ENCODE measurements at regions not wholly inside any gene's neighbourhood (a gene's known extent, or its start where the extent isn't known, plus 50 kb on each side); places are given as distances from the start of the nearest gene placed in this dataset.

DNA sequence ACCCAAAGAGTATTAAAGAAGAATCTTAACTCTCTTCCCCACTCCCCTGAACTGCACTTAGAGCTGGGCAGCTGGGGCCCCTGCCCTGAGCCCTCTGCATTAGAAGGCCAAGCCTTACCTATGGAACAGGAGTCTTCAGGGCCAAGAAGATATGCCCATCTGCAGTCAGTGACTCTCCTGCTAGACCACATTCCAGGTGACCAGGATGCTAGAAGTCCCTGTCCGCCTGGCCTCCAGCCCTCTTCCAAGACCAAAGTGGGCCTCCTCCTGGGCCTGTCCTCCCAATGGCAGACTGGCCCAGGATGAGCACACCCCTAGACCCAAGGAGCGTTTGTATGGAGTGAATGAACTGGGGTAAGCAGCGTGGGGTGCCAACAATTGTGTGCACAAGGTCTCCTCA, 259.1 kb downstream of the LY86 start:
- H3K27ac ChIP-seq (ENCODE audit: insufficient read depth, low read length, poor library complexity, severe bottlenecking), result no peak overlapping the region
- no peaks in the 10 kb centered on the region for H3K36me3 ChIP-seq (ENCODE audit: control insufficient read depth, insufficient read depth, low read length)
- H3K4me1 ChIP-seq (ENCODE audit: control insufficient read depth, insufficient read depth, low read length, poor library complexity, severe bottlenecking), result no peaks in the 10 kb centered on the region
- no peaks in the 10 kb centered on the region for H3K27me3 ChIP-seq (replicated peaks; ENCODE audit: control insufficient read depth, insufficient read depth, low read length, poor library complexity, severe bottlenecking)
- H3K4me3 ChIP-seq (ENCODE audit: insufficient read depth, low read depth, low read length, poor library complexity, severe bottlenecking), result no peak overlapping the region
- no peaks in the 10 kb centered on the region for H3K9me3 ChIP-seq (ENCODE audit: control insufficient read depth, low read length)
- DNase-seq, result no peak

DNA sequence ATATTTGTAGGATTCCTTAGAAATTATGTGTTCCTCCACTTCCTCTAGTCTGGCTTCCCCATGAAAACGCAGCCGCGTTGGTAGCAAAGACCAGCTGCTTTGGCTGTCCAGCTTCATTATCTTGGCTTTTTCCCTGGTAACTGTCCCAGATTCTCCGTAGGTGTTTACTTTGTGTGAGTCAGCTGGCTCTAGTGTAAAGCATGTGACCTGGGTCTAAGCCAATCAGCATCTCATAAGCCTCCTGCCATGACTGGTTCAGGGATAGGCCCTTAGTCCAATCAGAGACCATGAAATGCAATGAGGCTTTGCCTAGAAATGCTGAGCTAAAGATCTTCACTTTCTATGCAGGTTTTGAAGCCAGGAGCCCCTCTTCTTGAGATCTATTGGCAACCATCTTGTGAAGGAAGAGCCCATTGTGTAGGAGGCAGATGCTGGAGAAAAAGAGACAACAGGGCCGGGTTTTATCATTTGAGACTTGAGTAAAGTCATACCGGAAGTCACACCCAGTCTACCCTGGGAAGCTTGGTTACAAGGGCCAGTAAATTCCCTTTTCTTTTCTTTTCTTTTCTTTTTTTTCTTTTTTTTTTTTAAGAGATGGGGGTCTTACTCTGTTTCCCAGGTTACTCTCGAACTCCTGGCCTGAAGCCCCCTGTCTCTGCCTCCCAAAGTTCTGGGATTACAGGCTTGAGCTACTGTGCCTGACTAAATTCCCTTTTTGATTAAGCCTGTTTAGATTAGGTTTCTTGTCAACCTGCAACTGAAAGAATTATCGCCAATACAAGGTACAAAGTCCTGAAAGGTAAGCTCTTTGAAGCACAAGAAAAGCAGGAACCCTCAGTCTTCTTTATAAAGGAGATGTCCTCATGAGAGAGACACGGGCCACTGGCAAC, 256.5 kb upstream of the RREB1 start:
- DNase-seq, result no peak
- Histone ChIP-seq H3K4me3 (ENCODE audit: insufficient read depth, low read depth, low read length, poor library complexity, severe bottlenecking) (no peak overlapping the region), H3K4me1 (ENCODE audit: control insufficient read depth, insufficient read depth, low read length, poor library complexity, severe bottlenecking) (no peaks in the 10 kb centered on the region), H3K27ac (ENCODE audit: insufficient read depth, low read length, poor library complexity, severe bottlenecking) (no peak overlapping the region), H3K36me3 (ENCODE audit: control insufficient read depth, insufficient read depth, low read length) (no peaks in the 10 kb centered on the region), H3K9me3 (ENCODE audit: control insufficient read depth, low read length) (no peaks in the 10 kb centered on the region), H3K27me3 (replicated peaks; ENCODE audit: control insufficient read depth, insufficient read depth, low read length, poor library complexity, severe bottlenecking) (no peaks in the 10 kb centered on the region)

DNA sequence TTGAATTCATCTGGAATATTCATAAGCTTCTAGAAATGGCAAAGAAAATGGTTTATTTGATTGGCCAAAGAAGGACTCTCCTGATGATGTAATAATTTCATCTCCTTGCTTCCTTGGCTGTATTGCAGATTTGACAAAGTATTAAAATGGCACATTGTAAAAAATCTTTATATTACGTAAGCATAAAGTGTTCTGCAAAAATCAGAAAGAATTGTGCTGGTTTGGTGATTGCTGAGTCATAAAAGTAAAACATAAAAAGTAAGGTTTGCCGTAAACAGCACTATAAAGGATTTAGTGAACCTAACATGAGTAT, 255.9 kb upstream of the RREB1 start:
- H3K27ac ChIP-seq (ENCODE audit: insufficient read depth, low read length, poor library complexity, severe bottlenecking), result no peak overlapping the region
- no peak for DNase-seq
- H3K4me1 ChIP-seq (ENCODE audit: control insufficient read depth, insufficient read depth, low read length, poor library complexity, severe bottlenecking), result peaks cover 4% of the 10 kb centered on the region
- H3K27me3 ChIP-seq (replicated peaks; ENCODE audit: control insufficient read depth, insufficient read depth, low read length, poor library complexity, severe bottlenecking), result no peaks in the 10 kb centered on the region
- no peaks in the 10 kb centered on the region for H3K36me3 ChIP-seq (ENCODE audit: control insufficient read depth, insufficient read depth, low read length)
- no peaks in the 10 kb centered on the region for H3K9me3 ChIP-seq (ENCODE audit: control insufficient read depth, low read length)
- H3K4me3 ChIP-seq (ENCODE audit: insufficient read depth, low read depth, low read length, poor library complexity, severe bottlenecking), result no peak overlapping the region

DNA sequence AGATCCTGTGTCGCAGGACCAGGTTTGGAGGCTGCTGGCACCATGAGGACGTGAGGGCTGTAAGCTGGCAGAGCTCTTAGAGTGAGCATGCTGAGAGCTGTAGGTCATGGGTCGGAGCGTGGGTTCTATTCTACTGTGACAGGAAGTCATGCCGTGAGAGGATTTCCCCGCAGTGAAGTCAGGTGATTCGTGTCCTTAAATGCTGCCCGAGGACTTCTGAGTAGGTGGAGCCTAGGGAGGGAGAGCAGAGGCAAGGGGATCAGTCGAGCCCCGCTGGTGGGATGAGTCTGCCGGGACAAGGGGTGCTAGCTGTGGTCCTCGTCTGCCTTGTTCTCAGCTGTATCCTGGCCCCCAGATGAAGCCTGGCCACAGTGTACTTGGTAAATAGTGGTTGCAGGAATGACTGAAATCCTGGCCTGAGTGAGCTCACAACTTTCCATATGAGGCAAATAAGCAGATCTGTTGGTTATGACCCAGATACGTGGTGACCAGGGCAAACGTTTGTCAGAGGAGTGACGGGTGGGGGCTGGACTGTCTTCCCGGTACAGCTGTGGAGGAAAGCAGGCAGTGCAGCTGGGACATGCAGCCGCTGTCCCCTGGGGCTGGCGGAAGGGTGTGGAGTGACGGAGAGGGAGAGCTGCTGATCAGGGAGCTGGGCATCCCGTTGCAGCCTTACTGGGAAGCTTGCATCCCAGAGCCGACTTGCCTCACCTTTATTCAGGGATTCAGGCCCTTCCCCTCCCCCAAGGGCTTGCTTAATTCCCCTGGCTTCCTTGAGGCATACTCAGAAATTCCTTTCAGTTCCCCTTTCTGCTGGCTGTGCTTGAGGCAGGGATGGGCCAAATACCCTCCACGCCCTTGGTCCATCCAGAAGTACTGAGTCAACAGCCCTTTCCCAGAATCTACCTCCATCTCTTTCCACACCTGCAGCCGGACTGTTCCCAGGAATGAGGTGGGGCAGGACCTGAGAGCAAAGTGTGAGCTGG, 250.9 kb upstream of the RREB1 start:
- Histone ChIP-seq H3K36me3 (ENCODE audit: control insufficient read depth, insufficient read depth, low read length) (no peaks in the 10 kb centered on the region), H3K27me3 (replicated peaks; ENCODE audit: control insufficient read depth, insufficient read depth, low read length, poor library complexity, severe bottlenecking) (no peaks in the 10 kb centered on the region), H3K4me1 (ENCODE audit: control insufficient read depth, insufficient read depth, low read length, poor library complexity, severe bottlenecking) (peaks cover 4% of the 10 kb centered on the region), H3K9me3 (ENCODE audit: control insufficient read depth, low read length) (no peaks in the 10 kb centered on the region), H3K27ac (ENCODE audit: insufficient read depth, low read length, poor library complexity, severe bottlenecking) (no peak overlapping the region), H3K4me3 (ENCODE audit: insufficient read depth, low read depth, low read length, poor library complexity, severe bottlenecking) (no peak overlapping the region)
- DNase-seq, result no peak

DNA sequence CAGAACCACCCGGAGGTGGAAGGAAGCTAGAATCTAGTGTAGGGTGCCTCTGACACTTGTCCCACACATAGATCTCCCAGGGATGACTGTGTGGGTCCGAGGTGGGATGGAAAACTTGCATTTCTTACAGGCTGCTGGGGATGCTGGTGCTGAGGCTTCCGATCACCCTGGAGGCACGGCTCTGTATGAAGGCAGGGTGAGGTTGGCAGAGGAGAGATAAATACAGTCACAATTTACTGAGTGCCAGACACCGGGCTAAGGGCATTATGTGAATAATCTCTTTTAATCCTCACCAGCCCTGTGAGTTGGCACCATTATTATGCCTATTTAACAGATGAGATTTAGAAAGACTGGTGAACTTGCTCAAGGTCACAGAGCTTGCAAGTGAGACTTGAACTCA, 250.2 kb upstream of the RREB1 start:
- no peaks in the 10 kb centered on the region for H3K36me3 ChIP-seq (ENCODE audit: control insufficient read depth, insufficient read depth, low read length)
- H3K4me3 ChIP-seq (ENCODE audit: insufficient read depth, low read depth, low read length, poor library complexity, severe bottlenecking), result no peak overlapping the region
- no peaks in the 10 kb centered on the region for H3K9me3 ChIP-seq (ENCODE audit: control insufficient read depth, low read length)
- H3K27me3 ChIP-seq (replicated peaks; ENCODE audit: control insufficient read depth, insufficient read depth, low read length, poor library complexity, severe bottlenecking), result no peaks in the 10 kb centered on the region
- peaks cover 4% of the 10 kb centered on the region for H3K4me1 ChIP-seq (ENCODE audit: control insufficient read depth, insufficient read depth, low read length, poor library complexity, severe bottlenecking)
- H3K27ac ChIP-seq (ENCODE audit: insufficient read depth, low read length, poor library complexity, severe bottlenecking), result no peak overlapping the region
- no peak for DNase-seq

DNA sequence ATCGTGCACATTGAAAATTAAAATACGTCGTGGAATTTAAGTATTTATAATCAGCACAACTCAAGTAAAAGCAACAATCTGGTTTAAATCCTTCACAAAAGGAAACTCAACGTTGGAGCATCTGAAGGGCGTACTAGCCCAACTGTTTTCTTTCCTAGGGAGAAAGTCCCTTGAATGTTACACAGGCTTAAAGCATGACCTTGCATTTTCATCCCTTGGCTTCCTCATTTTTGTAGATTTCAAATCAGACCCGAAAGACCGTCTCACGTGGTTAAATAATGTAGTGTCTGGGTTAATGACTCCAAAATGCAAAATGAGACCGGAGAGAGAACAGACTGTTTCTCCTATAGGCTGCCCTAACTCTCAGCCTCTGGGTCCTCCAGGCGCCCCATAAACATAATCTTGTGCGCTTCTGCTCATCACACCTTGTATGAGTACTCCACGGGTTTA, 249.2 kb upstream of the RREB1 start:
- Histone ChIP-seq H3K4me1 (ENCODE audit: control insufficient read depth, insufficient read depth, low read length, poor library complexity, severe bottlenecking) (peaks cover 4% of the 10 kb centered on the region), H3K9me3 (ENCODE audit: control insufficient read depth, low read length) (no peaks in the 10 kb centered on the region), H3K27me3 (replicated peaks; ENCODE audit: control insufficient read depth, insufficient read depth, low read length, poor library complexity, severe bottlenecking) (no peaks in the 10 kb centered on the region), H3K36me3 (ENCODE audit: control insufficient read depth, insufficient read depth, low read length) (no peaks in the 10 kb centered on the region), H3K27ac (ENCODE audit: insufficient read depth, low read length, poor library complexity, severe bottlenecking) (no peak overlapping the region), H3K4me3 (ENCODE audit: insufficient read depth, low read depth, low read length, poor library complexity, severe bottlenecking) (no peak overlapping the region)
- DNase-seq, result no peak

DNA sequence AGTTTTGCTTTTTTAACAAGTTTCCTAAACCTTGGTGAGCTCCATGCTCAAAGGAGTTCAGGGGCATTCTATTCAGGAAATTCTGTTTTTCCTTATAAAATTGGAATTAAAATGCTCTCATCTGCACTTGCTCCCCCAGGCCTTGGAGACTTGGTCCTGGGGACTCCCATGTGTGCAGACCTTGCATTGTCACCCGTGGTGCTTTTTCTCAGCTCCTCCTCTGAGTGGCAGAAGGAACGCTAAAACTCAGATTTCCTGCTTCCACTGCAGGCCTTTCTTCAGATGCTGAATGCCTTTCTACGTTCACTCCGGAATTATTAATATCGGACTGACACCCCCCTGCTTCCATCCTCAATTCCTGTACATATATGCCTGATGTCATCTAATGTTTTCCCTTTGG, 248.7 kb upstream of the RREB1 start:
- no peak overlapping the region for H3K4me3 ChIP-seq (ENCODE audit: insufficient read depth, low read depth, low read length, poor library complexity, severe bottlenecking)
- DNase-seq, result no peak
- H3K27me3 ChIP-seq (replicated peaks; ENCODE audit: control insufficient read depth, insufficient read depth, low read length, poor library complexity, severe bottlenecking), result no peaks in the 10 kb centered on the region
- H3K4me1 ChIP-seq (ENCODE audit: control insufficient read depth, insufficient read depth, low read length, poor library complexity, severe bottlenecking), result peaks cover 4% of the 10 kb centered on the region
- H3K9me3 ChIP-seq (ENCODE audit: control insufficient read depth, low read length), result no peaks in the 10 kb centered on the region
- no peak overlapping the region for H3K27ac ChIP-seq (ENCODE audit: insufficient read depth, low read length, poor library complexity, severe bottlenecking)
- no peaks in the 10 kb centered on the region for H3K36me3 ChIP-seq (ENCODE audit: control insufficient read depth, insufficient read depth, low read length)

DNA sequence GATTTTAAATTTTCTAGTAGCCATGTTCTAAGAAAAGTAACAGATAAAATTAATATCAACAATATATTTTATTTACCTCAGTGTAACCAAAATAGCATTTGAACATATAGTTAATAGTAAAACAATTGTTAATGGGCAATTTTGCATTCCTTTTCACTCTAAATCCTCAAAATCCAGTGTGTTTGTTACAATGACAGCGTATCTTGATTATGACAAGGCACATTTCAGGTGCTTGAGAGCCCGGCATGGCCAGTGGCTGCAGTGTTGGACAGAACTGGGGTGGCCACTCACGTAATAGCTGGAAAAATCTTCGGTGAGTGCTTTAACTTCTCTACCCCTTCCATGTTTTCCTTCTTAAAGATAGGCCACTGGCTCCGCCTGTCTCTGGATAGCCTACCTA, 248.0 kb upstream of the RREB1 start:
- Histone ChIP-seq H3K36me3 (ENCODE audit: control insufficient read depth, insufficient read depth, low read length) (no peaks in the 10 kb centered on the region), H3K9me3 (ENCODE audit: control insufficient read depth, low read length) (no peaks in the 10 kb centered on the region), H3K27me3 (replicated peaks; ENCODE audit: control insufficient read depth, insufficient read depth, low read length, poor library complexity, severe bottlenecking) (no peaks in the 10 kb centered on the region), H3K4me3 (ENCODE audit: insufficient read depth, low read depth, low read length, poor library complexity, severe bottlenecking) (no peak overlapping the region), H3K27ac (ENCODE audit: insufficient read depth, low read length, poor library complexity, severe bottlenecking) (no peak overlapping the region), H3K4me1 (ENCODE audit: control insufficient read depth, insufficient read depth, low read length, poor library complexity, severe bottlenecking) (peaks cover 4% of the 10 kb centered on the region)
- no peak for DNase-seq

DNA sequence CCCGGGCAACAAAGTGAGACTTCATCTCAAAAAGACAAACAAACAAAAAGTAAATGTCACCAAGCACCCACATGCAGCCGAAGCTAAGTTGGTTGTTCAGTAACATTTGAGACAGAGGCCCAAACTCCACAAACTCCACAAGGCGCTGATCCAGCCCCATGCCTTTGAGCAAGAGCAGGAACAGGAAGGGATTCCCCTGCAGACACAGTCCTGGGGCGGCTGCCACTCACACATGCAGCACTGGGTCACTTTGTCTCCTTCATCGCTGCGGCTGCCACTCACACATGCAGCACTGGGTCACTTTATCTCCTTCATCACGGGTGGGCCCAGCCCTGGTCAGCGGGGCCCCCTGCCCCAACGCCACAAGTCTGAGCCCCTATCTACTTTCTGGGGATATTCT, 246.9 kb upstream of the RREB1 start:
- H3K36me3 ChIP-seq (ENCODE audit: control insufficient read depth, insufficient read depth, low read length), result no peaks in the 10 kb centered on the region
- no peaks in the 10 kb centered on the region for H3K9me3 ChIP-seq (ENCODE audit: control insufficient read depth, low read length)
- H3K4me3 ChIP-seq (ENCODE audit: insufficient read depth, low read depth, low read length, poor library complexity, severe bottlenecking), result no peak overlapping the region
- H3K27me3 ChIP-seq (replicated peaks; ENCODE audit: control insufficient read depth, insufficient read depth, low read length, poor library complexity, severe bottlenecking), result no peaks in the 10 kb centered on the region
- H3K4me1 ChIP-seq (ENCODE audit: control insufficient read depth, insufficient read depth, low read length, poor library complexity, severe bottlenecking), result peaks cover 4% of the 10 kb centered on the region
- DNase-seq, result no peak
- H3K27ac ChIP-seq (ENCODE audit: insufficient read depth, low read length, poor library complexity, severe bottlenecking), result no peak overlapping the region

DNA sequence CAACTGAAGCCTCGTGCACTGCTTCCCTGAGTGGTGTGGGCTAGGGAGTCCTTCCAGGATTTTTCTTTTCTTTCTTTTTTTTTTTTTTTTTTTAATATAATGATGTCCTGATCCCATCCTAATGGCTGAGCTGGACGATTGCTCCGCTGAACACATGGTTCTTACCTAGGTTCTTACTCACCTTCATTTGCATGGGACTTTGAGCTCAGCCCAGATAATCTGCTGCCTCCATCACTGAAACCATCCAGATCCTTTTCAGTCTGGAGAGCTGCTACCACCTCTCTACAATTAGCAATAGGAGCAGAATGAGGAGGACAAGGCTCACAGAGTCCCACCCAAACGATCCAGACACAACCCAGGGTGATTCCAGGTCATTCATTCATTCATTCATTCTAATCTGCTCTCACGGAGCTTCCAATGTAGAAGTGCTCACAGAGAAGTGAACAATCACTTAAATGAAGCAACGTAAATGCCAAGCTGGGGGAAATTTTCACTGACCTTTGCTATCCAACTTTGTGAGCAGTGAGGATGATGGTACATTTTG, 246.3 kb upstream of the RREB1 start:
- Histone ChIP-seq H3K4me1 (ENCODE audit: control insufficient read depth, insufficient read depth, low read length, poor library complexity, severe bottlenecking) (peaks cover 3% of the 10 kb centered on the region), H3K27me3 (replicated peaks; ENCODE audit: control insufficient read depth, insufficient read depth, low read length, poor library complexity, severe bottlenecking) (no peaks in the 10 kb centered on the region), H3K27ac (ENCODE audit: insufficient read depth, low read length, poor library complexity, severe bottlenecking) (no peak overlapping the region), H3K4me3 (ENCODE audit: insufficient read depth, low read depth, low read length, poor library complexity, severe bottlenecking) (no peak overlapping the region), H3K36me3 (ENCODE audit: control insufficient read depth, insufficient read depth, low read length) (no peaks in the 10 kb centered on the region), H3K9me3 (ENCODE audit: control insufficient read depth, low read length) (no peaks in the 10 kb centered on the region)
- no peak for DNase-seq

All from effector memory CD4-positive, alpha-beta T cell (primary cell).